ENCODE measurements at regions not wholly inside any gene's neighbourhood (a gene's known extent, or its start where the extent isn't known, plus 50 kb on each side); places are given as distances from the start of the nearest gene placed in this dataset.

DNA sequence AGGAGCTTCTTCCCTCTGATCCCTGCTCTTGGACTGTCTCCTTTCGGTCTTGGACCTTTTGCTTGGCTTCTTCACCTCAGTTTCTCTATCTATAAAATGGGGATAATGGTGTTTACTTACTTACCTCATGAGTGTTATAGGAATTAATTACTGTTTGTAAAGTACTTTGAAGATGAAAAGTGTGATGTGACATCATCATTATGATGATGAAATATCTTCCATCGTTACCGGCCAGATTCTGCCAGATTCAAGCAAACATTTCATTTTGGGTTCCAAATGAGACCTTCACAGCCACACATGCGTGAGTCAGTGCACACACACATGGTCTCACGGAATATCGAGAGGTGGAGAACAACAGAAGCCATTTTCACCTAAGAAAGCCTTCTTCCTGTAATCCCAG lies 220.1 kb upstream of the RPL34 start:
- DNase-seq (ENCODE audit: low read depth, low spot score): no peak

DNA sequence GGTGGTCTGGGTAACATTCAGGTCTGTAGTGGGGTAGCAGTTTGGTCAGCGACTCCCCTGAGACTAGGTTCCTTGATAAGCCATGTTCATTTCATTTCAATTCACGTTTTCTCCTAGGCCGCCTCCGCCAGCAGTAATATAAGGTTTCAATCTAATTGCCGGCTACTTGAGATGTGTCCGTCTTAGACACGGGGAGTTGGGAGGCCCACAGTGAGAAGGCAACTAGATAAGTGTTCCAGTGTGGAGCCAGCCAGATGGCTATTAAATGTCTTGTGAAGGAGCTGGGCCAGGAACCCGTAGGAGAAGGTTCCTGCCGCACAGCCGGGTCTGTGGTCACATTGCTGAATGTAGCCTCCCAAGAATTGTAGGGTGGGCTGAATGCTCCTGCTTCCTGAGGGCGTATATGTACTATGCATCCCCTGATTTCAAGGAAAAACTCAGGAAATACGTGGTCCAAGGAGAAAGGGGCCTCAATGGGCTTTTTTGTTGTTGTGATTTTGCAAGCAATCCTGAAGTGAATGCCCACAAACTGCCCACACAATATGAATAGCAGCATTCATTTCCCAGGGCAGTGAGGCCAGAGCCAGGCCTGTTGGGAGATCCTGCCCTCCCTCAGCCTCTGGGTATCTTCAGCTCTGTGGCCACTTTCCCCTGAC lies 220.6 kb upstream of the RPL34 start:
- no peak for DNase-seq (ENCODE audit: low read depth, low spot score)

DNA sequence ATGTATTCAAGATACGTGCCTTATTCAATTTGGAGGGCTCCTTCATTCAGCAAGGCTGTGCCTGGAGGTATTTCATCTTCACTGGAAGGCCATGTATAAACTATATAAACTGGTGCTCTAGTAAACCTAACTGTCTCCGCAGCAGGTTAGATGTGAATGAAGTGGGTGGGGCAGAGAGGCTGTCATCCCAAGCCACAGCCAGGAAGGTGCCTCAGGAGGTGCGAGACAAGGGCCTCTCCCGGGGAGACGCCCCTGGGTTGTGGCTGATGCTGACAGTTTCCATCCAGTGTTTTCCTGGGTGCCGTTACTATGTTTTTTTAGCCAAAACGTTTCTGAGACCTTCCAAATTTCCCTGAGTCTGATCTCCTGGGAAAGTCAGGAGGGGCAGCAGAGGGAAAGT lies 221.5 kb upstream of the RPL34 start:
- DNase-seq (ENCODE audit: low read depth, low spot score): no peak

DNA sequence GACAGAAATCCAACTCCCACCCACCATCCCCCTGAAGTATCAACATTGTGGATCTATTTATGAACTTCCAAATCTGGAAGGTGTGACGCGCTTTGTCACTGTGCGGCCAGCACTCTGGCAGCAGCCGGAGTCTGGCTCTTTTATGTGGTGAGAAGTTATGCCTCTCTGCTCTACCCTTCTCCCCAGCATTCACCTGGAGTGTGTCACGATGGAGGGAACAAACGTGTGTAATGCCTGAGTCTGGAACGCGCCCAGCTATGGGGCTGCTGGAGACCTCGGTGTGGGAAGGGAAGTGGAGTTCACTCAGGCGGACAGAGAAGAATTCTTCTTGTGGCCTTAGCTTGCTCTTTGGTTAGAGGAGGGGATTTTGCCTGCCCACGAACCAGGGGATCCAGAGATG lies 222.1 kb upstream of the RPL34 start:
- DNase-seq (ENCODE audit: low read depth, low spot score): no peak

DNA sequence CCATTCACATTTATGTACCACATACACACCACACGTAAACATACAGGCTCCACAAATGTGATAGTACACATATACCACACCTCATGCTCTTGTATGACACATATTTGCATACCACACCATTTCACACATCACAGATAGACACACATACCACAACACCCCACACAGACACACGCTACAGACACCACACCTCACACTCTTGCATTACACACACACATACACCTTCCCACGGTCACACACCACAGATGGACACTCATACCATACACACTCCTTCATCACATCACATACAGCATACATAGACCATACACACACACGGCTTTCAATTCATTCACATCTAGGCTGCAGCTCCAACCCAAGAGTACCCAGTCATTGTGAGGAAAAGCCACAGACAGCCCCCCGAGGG lies 222.5 kb upstream of the RPL34 start:
- DNase-seq (ENCODE audit: low read depth, low spot score): no peak

DNA sequence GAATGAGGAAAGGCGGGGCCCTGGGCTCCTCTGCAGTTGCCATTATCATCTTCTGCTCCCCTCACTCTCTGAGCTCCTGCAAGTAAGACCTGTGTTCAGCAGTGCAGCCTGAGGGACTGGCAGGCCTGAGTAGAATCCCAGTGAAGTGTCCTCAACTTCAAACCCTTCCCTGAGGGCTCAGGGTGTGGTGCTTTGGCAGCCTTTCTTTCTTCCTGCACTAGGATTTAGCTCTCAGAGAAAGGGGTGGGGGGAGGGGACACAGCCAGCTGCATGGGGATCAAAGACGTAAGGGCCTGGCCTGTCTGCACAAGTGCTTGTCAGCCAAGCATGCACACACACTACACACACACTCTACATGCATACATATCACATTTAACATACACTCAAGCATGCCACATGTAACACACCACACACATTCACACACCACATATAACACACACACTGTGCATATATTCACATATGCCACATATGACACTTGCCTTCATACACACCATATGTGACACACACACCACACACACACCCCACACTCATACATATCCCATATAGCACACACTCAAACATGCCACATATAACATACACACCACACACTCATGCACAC lies 223.4 kb upstream of the RPL34 start:
- no peak for DNase-seq (ENCODE audit: low read depth, low spot score)

DNA sequence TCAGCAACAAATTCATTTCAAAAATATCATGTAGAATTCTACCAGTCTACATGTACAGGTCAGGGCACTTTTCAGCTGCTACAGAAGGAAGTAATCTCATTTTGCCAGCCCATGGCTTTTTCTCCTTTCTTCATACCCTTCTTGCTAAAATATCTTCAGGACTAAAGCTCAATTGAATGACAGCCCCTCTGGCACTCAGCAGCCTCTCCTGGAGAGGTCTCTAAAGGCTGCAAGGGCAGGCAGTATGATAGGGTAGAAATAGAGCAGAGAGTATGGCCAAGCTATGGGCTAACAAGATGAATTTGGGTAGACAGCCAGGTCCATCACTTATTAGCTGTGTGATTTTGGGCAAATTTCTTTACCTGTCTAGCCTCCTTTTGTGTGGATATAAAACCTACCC lies 224.6 kb upstream of the RPL34 start:
- no peak for DNase-seq (ENCODE audit: low read depth, low spot score)

DNA sequence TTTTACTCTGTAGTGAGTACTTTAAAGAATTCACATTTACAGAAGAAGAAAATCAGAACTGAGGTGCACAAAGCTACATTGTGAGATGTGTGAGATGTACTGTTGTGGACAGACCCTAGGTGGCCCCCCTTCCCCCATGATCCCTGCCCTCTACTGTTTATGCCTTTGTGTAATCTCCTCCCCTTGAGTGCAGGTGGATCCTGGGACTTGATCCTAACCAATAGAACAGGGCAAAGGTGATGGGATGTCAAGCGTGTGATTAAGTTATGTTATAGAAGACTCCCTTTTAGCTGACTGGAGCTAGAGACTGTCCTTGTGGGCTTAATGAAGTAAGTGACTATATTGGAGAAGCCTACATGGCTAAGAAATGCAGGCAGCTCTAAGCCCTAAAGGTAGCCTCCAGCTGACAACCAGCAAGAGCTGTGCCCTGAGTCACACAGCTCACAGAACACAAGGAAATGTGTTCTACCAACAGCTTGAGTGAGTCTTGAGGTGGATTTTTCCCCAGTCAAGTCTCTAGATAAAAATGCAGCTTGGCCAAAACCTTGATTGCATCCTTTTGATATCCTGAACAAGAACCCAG lies 225.2 kb upstream of the LEF1 start:
- no peak for DNase-seq (ENCODE audit: low read depth, low spot score)

DNA sequence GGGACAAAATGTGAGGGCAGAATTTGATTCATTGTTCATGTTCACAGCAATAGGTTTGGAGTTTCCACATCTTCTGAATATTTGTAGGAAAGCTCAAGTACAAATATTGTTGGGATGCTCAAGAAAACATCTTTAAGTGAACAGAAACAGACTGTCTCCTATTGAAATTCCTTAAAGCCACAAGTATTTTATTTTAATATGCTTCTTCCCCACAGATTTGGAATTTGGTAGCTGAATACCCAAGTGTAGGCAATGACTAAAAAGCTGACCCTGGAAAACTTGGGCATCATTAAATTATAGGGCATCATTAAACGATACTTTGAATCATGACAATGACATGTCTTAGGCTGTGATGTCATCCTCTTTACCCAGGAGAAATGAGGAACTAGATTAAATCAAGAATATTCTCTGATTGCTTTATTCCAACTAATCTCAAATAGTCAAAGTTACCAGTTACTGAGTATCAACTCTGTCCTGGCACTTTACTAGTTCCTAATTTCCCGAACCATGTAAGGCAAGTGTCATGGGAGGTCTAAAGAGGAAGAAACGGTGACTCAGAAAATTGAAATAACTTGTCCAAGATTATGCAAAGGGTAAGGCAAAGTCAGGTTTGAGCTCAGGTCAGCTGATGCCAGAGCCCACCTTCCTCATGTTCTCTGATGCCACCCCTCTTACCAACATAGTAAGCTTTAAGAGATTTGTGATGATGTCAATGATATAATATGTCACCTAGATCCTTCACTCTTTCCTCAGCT lies 223.1 kb upstream of the LEF1 start:
- no peak for DNase-seq (ENCODE audit: low read depth, low spot score)

DNA sequence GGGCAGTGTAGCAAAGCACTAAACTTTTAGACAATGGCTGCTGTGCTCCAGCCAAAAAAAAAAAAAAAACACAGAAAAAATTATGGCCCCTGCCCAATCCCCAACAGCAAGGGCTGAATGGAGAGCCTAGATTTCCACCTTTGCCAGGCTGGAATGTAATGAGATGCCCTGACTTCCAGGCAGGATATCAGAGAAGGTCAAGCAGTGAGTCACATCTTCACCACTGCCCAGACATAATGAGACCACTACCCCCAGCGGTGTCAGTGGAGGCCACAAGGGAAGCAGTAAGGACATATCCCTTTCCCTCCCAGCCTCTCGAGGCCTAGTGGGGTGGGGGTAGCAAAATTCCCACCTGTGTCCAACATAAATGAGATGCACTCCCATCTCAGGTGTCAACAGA lies 216.3 kb upstream of the LEF1 start:
- DNase-seq (ENCODE audit: low read depth, low spot score): no peak

DNA sequence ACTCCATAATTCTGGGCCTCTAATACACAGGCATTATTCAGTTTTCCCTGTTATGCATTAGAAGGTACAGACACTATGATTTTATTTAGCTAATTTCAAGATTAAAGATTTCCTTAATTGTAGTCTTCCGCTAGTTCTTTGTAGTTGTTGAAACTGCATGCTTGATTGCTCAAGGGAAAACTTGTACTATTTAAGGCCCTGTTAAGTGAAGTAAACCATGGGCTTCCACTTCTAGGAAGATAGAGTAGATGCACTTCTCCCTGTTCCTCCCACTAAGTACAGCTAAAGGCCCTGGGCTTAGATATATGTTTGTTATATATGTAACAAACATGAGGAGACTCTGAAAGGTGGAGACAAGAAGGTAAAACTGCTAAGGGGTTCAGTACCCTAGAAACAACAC lies 215.8 kb upstream of the LEF1 start:
- no peak for DNase-seq (ENCODE audit: low read depth, low spot score)

DNA sequence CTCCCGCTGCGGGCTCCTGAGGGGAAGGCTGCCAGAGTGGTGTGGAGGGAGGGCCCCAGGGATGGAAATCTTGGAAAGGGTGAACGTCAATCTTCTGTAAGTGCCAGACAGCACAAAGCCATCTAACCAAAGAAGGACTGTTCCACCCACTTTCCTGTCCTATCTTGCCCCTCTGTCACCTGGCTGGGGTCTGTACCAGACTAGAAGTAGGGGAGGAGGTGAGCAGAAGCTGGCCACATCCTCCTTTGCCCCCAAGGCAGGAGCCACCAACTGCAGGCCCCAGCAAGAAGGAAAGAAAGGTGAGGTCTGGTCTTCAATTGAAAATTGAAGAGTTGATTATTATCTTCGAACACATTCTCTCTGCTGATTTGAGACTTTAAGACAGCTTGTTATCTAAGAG lies 214.4 kb upstream of the LEF1 start:
- no peak for DNase-seq (ENCODE audit: low read depth, low spot score)

DNA sequence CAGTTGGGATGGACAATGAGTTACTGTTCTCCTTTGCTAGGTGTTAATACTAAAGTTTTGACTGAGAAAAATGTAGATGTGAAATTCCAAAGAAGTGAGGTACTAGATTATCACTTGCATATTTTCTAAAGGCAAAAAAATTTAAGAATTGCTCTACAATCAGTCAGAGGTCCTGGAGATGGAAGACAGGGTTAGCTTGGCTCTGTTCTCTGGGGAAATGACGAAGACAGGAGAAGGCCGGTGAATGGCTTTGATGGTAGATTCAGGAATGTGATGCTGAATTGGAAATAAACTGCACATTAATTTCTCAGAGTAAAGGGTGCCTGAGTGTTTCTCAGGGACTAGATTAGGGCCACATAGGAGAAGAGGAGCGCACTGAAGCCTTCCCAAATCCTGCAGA lies 214.0 kb upstream of the LEF1 start:
- no peak for DNase-seq (ENCODE audit: low read depth, low spot score)

DNA sequence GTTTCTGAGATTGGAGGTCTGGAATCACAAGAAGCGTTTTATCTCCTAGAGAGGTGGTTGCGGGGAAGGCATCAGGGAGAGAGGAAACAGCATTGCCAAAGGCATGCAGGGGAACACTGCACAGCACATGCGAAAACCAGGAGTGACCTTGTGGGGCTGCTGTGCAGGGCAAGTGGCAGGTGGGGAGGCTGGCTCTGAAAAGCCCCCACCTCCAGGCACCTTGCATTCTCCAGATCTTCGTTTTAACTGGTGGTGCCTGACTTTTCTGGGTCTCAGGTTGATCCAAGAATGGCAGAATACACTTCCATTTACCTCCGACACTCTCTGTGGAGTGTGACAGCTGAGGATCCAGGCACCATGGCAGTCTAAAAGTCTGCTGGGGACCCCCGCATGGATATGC lies 209.4 kb upstream of the LEF1 start:
- DNase-seq (ENCODE audit: low read depth, low spot score): no peak

DNA sequence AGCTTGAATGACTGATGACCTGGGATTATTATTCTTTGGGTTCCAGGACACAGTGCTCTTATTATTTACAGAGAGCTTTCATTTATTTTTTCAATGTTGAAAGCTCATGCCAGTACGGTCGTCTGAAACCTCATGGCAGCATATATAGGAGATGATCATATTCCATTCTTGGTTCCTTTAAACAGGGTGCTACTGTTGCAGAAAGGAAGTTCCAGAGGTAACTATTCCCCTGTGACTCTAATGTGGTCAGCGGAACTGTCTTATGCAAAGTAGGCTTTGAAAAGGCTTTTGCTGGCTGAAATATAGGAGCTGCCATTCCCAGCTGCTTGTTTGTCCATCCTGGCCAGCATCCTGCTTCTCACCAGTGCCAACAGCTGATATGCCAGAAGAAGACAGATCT lies 208.3 kb upstream of the LEF1 start:
- no peak for DNase-seq (ENCODE audit: low read depth, low spot score)

DNA sequence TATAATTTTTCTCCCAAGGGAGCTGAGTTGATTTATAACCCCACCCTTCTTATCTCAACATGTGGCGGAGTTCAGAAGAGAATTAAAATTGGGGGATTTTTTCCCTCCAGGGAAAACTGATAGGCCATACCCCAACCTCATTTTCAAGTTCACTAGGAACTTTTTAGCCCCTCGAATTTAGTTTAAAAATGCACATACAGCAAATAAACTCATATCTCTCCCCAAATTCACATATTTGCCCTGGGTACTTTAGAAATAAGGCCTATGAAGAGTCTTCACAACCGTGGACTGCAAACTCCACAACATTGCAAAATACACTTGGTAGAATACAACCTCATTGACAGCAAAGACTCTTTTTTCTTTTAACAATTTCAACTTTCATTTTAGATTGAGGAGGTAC lies 206.7 kb upstream of the LEF1 start:
- DNase-seq (ENCODE audit: low read depth, low spot score): no peak

DNA sequence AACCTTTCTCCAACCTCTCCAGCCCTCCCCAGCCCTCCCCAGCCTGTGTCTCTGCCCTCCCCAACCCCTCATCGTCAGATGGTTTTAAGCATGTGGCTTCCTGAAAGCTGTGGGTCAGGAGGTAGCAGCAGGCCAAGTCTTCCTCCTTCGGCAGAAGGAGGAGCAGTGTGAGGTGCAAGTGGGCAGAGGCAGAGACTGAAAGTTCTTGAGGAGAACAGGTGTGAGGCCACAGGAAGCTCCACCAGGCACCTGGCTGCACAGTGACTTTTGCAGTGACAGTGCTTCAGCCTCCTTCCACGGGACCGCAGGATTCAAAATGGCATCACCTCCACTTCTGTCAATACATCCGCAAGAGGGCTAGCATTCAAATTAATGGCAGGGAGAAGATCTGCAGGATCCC lies 203.9 kb upstream of the LEF1 start:
- no peak for DNase-seq (ENCODE audit: low read depth, low spot score)

DNA sequence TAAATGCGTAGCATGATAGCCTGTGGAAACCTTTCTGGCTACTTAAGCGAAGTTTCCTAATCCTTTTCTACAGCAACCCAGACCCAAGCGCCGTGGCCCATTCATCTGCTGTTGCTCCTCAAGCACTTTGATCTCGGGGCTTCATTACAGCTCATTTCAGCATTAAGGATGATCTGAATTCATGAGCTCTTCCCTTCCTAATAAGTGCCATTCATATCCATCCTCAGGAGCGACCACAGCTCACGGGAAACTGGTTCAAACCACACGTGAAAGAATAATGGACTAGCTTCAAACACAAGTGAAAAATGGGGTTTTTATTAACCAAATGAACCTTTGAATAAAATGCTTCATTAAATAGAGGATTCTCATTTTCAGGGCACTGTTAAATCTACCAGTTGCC lies 202.6 kb upstream of the LEF1 start:
- no peak for DNase-seq (ENCODE audit: low read depth, low spot score)

DNA sequence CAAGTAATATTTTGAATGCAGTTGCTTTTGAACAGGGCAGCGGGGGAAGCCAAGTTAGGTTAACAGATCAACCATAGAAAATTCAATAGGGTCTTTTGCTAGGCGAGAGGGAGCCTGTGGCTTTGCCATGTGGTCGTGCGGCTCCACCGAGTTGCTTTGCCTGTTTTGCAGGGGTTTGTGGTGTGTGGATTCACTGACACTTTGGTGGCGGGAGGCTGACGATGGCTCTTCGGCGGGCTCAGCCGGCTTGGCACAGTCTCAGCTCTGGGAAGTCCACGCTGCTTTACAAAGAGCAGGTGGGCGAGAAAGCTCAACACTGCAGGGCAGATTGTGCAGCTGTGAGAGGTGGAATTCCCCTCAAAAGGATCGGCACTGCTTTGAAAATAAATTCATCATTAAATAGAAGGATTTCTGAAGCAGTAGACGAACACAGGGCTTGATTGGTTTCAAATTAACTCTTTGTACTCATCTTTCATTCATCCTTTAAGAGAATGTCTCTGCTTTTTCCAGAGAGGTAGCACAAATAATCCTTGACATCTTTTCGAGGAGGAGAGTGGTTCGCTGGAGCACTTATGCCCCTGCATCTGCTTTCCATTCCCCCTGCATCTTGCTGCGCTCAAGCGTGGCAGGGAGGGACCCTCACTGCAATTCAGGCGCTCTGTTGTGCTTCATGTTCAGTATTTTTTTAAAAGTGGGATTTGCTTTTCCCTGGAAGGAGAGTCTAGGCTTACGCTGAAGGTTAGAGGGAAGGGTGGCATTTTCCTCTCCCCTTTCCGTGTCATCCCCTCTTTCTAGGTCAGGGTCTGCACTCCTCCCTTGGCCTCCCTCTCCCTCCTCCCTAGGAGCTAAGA lies 201.8 kb upstream of the LEF1 start:
- DNase-seq (ENCODE audit: low read depth, low spot score): no peak

DNA sequence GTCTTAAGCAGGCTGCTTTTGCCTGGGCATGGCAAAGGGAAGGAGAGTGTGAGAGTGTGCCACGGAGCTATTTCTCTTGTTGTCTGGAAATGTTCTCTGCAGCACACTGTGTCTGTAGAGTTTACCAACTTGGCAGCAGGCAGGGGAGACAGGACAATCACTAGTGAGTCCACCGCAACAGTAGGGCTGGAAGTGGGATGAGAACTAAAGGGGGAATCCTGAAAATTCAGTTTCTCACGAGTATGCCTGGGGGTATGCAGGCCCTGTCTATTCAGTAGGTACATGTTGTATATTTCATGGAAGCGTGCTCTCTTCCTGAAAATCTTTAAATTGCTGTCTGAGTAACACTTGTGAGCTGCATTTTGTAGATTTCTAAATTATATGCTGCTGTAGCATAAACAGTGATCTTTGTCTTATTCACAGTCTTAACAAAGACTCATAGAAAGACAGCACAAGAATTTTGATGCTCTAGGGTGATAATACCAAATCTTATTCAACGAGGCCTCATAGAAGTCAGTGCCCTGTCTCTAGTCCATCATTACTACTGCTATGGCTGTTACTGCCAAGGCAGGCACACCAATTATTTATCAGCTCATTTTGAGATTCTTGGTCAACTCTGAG lies 200.4 kb upstream of the LEF1 start:
- DNase-seq (ENCODE audit: low read depth, low spot score): no peak

DNA sequence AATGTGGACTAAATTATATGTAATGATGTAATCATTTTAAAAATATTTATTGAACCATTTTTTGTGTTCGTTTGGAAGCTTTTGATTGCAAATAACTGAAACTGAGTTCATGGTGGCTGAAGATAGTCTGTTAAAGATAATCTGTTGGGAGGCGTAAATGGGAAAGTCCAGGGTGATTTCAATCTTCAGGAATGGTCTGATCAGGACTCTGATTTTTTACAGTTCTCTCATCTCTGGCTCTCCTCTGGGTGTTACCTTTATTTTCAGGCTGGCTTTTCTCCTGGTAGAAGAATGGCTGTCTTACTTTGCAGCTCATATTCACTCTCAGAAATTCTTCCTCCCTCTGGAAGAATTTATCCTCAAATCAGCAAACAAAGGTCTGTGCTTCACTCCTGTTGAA lies 199.0 kb upstream of the LEF1 start:
- no peak for DNase-seq (ENCODE audit: low read depth, low spot score)

DNA sequence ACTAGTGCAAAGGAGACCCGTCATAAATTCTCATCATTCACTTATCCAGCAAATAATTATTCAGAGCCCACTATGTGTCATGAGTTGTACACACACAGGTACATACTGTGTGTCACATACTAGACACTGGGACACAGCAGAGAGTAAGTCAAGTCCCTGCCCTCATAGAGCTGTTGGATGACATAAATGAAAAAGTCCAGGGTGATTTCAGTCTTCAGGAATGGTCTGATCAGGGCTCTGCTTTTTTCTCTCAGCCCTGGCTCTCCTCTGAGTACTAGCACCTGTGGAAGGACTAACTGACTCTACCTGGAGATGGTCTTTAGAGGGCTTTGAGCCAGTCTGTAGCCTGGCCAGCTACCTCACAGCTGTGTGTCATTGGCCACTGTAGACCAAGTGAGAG lies 198.0 kb upstream of the LEF1 start:
- no peak for DNase-seq (ENCODE audit: low read depth, low spot score)
